ENCODE measurements at regions not wholly inside any gene's neighbourhood (a gene's known extent, or its start where the extent isn't known, plus 50 kb on each side); places are given as distances from the start of the nearest gene placed in this dataset.

- DNase-seq (ENCODE audit: low read depth): no peak
These were observed 67.8 kb downstream of the CASP12 start for GRCh38 chr11:104830508-104830907.

- no peak for DNase-seq (ENCODE audit: low read depth)
These were observed 68.2 kb downstream of the CASP12 start for GRCh38 chr11:104830080-104830479.

- DNase-seq (ENCODE audit: low read depth): no peak
These were observed 71.5 kb downstream of the CASP12 start for GRCh38 chr11:104826772-104827171.

- DNase-seq (ENCODE audit: low read depth): no peak
These were observed 74.6 kb downstream of the CASP12 start for GRCh38 chr11:104823657-104824056.

- DNase-seq (ENCODE audit: low read depth): no peak
These were observed 77.8 kb downstream of the CASP12 start for GRCh38 chr11:104820431-104820830.

GRCh38 chr11:104819603-104820002, 78.7 kb downstream of the CASP12 start:
- DNase-seq (ENCODE audit: low read depth): no peak

- DNase-seq (ENCODE audit: low read depth): no peak
These were observed 79.2 kb downstream of the CASP12 start for GRCh38 chr11:104819107-104819506.

- no peak for DNase-seq (ENCODE audit: low read depth)
These were observed 80.3 kb downstream of the CASP12 start for GRCh38 chr11:104817973-104818372.

- no peak for DNase-seq (ENCODE audit: low read depth)
These were observed 84.7 kb downstream of the CASP12 start for GRCh38 chr11:104813532-104813931.

GRCh38 chr11:104812103-104812788, 86.0 kb downstream of the CASP12 start:
- no peak for DNase-seq (ENCODE audit: low read depth)

- DNase-seq (ENCODE audit: low read depth): no peak
These were observed 94.5 kb downstream of the CASP12 start for GRCh38 chr11:104803776-104804175.

GRCh38 chr11:104799251-104799650, 99.0 kb downstream of the CASP12 start:
- DNase-seq (ENCODE audit: low read depth): no peak

GRCh38 chr11:104798789-104799188, 99.5 kb downstream of the CASP12 start:
- DNase-seq (ENCODE audit: low read depth): no peak

GRCh38 chr11:104796301-104796700, 102.0 kb downstream of the CASP12 start:
- DNase-seq (ENCODE audit: low read depth): no peak

- DNase-seq (ENCODE audit: low read depth): no peak
These were observed 102.6 kb downstream of the CASP12 start for GRCh38 chr11:104795501-104796213.

- no peak for DNase-seq (ENCODE audit: low read depth)
These were observed 105.4 kb downstream of the CASP12 start for GRCh38 chr11:104792861-104793260.

GRCh38 chr11:104791896-104792295, 106.4 kb downstream of the CASP12 start:
- no peak for DNase-seq (ENCODE audit: low read depth)

GRCh38 chr11:104784684-104785460, 113.4 kb downstream of the CASP12 start:
- DNase-seq (ENCODE audit: low read depth): no peak

- DNase-seq (ENCODE audit: low read depth): no peak
These were observed 115.0 kb downstream of the CASP12 start for GRCh38 chr11:104783241-104783640.

GRCh38 chr11:104782377-104782754, 115.9 kb downstream of the CASP12 start:
- DNase-seq (ENCODE audit: low read depth): no peak

GRCh38 chr11:104781719-104782376, 116.4 kb downstream of the CASP12 start:
- no peak for DNase-seq (ENCODE audit: low read depth)

- no peak for DNase-seq (ENCODE audit: low read depth)
These were observed 117.2 kb downstream of the CASP12 start for GRCh38 chr11:104781037-104781436.
